ENCODE measurements at regions not wholly inside any gene's neighbourhood (a gene's known extent, or its start where the extent isn't known, plus 50 kb on each side); places are given as distances from the start of the nearest gene placed in this dataset.

DNA sequence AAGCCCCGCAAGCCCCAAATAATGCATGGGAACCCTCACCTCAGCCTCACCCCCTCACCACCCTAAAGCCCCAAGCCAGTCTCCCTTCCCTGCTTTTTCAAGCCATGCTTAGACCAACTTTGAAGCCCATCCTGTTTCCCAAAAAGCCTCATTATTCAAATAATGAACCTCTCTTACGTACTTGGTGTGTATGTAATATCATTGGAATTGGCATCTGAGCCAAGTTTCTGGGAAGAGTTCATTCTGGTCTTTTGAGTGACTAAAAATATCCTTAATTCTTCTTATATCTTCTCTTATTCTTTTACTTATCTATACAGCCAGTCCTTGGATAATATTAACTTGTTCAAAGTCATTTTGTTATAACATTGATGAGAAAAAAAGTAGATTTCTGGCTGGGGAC is 875.8 kb upstream of the SLIT2 start:
- no peak for DNase-seq (ENCODE audit: low read depth)
- no peak overlapping the region for H3K4me3 ChIP-seq (ENCODE audit: low read depth, low read length)
- TF ChIP-seq, protein P1, sequence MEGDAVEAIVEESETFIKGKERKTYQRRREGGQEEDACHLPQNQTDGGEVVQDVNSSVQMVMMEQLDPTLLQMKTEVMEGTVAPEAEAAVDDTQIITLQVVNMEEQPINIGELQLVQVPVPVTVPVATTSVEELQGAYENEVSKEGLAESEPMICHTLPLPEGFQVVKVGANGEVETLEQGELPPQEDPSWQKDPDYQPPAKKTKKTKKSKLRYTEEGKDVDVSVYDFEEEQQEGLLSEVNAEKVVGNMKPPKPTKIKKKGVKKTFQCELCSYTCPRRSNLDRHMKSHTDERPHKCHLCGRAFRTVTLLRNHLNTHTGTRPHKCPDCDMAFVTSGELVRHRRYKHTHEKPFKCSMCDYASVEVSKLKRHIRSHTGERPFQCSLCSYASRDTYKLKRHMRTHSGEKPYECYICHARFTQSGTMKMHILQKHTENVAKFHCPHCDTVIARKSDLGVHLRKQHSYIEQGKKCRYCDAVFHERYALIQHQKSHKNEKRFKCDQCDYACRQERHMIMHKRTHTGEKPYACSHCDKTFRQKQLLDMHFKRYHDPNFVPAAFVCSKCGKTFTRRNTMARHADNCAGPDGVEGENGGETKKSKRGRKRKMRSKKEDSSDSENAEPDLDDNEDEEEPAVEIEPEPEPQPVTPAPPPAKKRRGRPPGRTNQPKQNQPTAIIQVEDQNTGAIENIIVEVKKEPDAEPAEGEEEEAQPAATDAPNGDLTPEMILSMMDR (IDR thresholded peaks at IDR 0.05; ENCODE audit: low read depth, low read length, missing control alignments) = no peak

DNA sequence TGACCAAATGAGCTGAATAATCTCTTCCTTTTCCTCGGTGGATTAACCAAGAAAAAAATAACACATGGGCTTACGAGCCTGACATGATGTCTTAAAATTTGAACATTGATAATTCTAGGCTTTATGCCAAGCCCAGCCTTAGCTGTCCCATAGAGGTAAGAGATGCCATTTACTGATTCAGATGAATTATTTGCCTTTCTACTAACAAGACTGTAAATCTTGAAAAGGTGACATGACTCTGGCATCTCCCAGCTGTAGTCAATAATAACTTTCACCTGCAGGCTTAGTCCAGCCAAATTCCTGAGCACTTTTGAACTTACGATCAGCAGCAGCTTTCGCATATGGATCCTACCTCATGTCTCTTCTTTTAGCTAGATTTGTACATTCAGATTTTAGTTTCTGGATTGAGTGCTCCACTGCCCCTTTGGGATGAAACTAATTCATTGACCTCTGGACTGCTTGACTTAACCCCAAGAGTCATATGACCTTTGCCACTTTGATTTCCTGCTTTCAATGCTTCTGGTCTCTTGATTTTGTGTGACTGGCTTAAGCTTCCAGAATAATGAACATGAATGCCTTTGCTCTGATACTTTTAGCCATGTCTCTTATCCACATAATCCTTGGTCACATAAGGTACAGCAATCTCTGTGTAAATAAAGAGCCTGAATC is 876.4 kb upstream of the SLIT2 start:
- TF ChIP-seq, protein P1 (IDR thresholded peaks at IDR 0.05; ENCODE audit: low read depth, low read length, missing control alignments) = no peak
- no peak for DNase-seq (ENCODE audit: low read depth)
- no peak overlapping the region for H3K4me3 ChIP-seq (ENCODE audit: low read depth, low read length)

DNA sequence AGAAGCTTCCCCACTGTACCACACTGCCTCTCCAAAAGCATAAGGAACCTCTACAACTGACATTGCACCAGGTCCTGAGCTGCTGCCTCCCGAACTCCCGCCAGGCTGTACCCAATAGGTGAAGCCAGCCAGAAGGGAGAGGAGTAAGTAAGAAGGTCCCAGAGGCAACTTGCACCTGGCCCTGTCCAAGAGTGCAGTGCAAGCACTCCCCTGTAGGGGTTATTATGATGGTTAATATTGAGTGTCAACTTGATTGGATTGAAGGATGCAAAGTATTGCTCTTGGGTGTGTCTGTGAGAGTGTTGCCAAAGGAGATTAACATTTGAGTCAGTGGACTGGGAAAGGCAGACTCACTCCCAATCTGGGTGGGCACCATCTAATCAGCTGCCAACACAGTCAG is 879.3 kb upstream of the SLIT2 start:
- TF ChIP-seq, protein P1 (IDR thresholded peaks at IDR 0.05; ENCODE audit: low read depth, low read length, missing control alignments) = no peak
- DNase-seq (ENCODE audit: low read depth) = no peak
- no peak overlapping the region for H3K4me3 ChIP-seq (ENCODE audit: low read depth, low read length)

DNA sequence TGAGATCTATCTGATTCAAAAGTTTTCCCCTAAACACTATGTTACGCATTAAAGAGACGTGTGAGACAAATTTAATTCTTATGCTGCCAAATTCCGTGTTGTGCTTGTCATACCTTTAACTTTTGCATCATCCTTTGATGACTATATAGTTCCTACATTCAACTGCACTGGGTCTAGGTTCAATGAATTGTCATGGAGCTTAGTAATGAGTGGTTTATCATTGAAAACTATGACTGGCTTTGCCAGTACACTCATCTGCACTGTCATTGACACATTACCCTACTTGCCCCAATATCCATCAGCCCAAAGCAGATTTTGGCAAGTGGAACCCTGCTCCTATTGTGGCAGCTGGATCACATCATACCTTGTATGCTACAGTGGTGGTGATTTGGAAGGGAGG is 882.9 kb upstream of the SLIT2 start:
- TF ChIP-seq, protein P1 (IDR thresholded peaks at IDR 0.05; ENCODE audit: low read depth, low read length, missing control alignments) = no peak
- H3K4me3 ChIP-seq (ENCODE audit: low read depth, low read length) = no peak overlapping the region
- DNase-seq (ENCODE audit: low read depth) = no peak

DNA sequence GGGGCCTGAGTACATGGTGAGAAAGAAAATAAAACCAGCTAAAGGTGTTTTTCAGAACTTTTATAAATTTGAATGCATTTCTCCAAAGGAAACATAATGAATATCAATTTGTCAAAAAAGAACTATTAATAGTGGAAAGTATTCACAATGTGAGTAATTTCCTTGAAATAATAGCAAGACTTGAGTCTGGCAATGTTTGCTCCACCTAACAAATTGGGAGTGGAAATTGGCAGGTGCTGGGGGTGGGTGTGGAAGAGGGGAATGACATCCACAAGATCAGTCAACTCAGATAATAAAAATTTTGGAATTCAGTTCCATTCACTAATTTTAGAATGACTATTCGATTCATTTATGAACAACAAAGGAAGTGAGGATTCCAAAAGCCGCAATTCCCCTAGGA is 884.8 kb upstream of the SLIT2 start:
- no peak for DNase-seq (ENCODE audit: low read depth)
- no peak overlapping the region for H3K4me3 ChIP-seq (ENCODE audit: low read depth, low read length)
- TF ChIP-seq, protein P1 (IDR thresholded peaks at IDR 0.05; ENCODE audit: low read depth, low read length, missing control alignments) = no peak

DNA sequence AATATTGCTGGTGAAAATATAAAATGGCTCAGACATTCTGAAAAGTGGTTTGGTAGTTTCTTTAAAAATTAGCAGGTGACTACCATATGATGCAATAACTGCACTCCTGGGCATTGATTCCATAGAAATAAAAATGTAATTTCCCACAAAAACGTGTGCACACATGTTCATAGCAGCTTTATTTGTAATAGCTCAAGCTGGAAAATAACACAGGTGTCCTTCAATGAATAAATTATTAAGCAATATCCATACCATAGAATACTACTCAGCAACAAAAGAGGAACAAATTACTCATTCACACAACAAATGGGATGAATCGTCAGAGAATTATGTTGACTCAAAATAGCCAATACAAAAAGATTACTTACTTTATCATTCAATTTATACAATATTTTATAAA is 893.7 kb upstream of the SLIT2 start:
- no peak overlapping the region for H3K4me3 ChIP-seq (ENCODE audit: low read depth, low read length)
- no peak for DNase-seq (ENCODE audit: low read depth)

More for the DNA sequence above, 893.7 kb upstream of the SLIT2 start:
- TF ChIP-seq, protein P1 (IDR thresholded peaks at IDR 0.05; ENCODE audit: low read depth, low read length, missing control alignments) = no peak

Data from GM12864 (cell line).